PC-3 (cell line): ENCODE measurements at regions not wholly inside any gene's neighbourhood (a gene's known extent, or its start where the extent isn't known, plus 50 kb on each side); places are given as distances from the start of the nearest gene placed in this dataset.
"Not testable (repeated sequence)": the region's sequence is repeated elsewhere in the genome, so short reads cannot be mapped to it uniquely, and the experiment has no call there.

Experiments used
- ATAC-seq: fragments of 200-7000 bp; cut with Tn5 transposase; 2 replicates; pipeline ENCODE4 v1.9.1; 2020; ENCODE audit warnings: mild to moderate bottlenecking, moderate library complexity
- BruUV-seq: library from RNA; stranded (reverse); fragments of 400-500 nt; replicated peaks from 2 replicates; lab custom pipeline; 2021; lab: Mats Ljungman, UMichigan
- CTCF ChIA-PET: fragments of 300-600 bp; sonication (Branson Sonifier 250); formaldehyde crosslinking; loops from one replicate; lab custom pipeline; 2022; ENCODE audit warnings: antibody characterized with exemption; lab: Charles Lee
- POLR2A ChIA-PET: fragments of 300-600 bp; sonication (Branson Sonifier 250); formaldehyde crosslinking; loops from one replicate; lab custom pipeline; 2022; ENCODE audit warnings: antibody characterized with exemption; ENCODE audit not compliant: unreplicated experiment; lab: Charles Lee
- DNase-seq: peaks from one replicate; pipeline ENCODE4 v3.0.0-alpha.2; 2015
- H2AFZ ChIP-seq: fragments of 300-600 bp; sonication (generic); 2 replicates; pipeline ENCODE4 v1.6.0; 2016; ENCODE audit warnings: antibody characterized with exemption, low read length
- H3F3A ChIP-seq: fragments of 300-600 bp; sonication (generic); one replicate; pipeline ENCODE4 v1.6.0; 2017; ENCODE audit warnings: antibody characterized with exemption, low read length, control low read depth, mild to moderate bottlenecking; ENCODE audit not compliant: unreplicated experiment
- H3K27ac ChIP-seq: fragments of 300-600 bp; sonication (generic); 2 replicates; pipeline ENCODE4 v1.5.1; 2016; ENCODE audit warnings: mild to moderate bottlenecking, low read length
- H3K27me3 ChIP-seq: fragments of 300-600 bp; sonication (generic); 2 replicates; pipeline ENCODE4 v1.6.1; 2016; ENCODE audit warnings: low read length, mixed read lengths
- H3K36me3 ChIP-seq: fragments of 300-600 bp; sonication (generic); 2 replicates; pipeline ENCODE4 v1.6.1; 2016; ENCODE audit warnings: low read depth, mixed run types, low read length, mixed read lengths
- H3K4me1 ChIP-seq: fragments of 300-600 bp; sonication (generic); 2 replicates; pipeline ENCODE4 v1.5.1; 2016; ENCODE audit warnings: low read length; ENCODE audit not compliant: insufficient read depth
- H3K4me2 ChIP-seq: fragments of 300-600 bp; sonication (generic); 2 replicates; pipeline ENCODE4 v1.6.0; 2016; ENCODE audit warnings: low read length
- H3K4me3 ChIP-seq: fragments of 300-600 bp; sonication (generic); 2 replicates; pipeline ENCODE4 v1.5.1; 2016; ENCODE audit warnings: mild to moderate bottlenecking, low read length, mixed read lengths
- H3K79me2 ChIP-seq: fragments of 300-600 bp; sonication (generic); 2 replicates; pipeline ENCODE4 v1.6.1; 2017; ENCODE audit warnings: low read length, mixed read lengths
- H3K9ac ChIP-seq: fragments of 300-600 bp; sonication (generic); 2 replicates; pipeline ENCODE4 v1.6.0; 2016; ENCODE audit warnings: mild to moderate bottlenecking, low read length
- H3K9me2 ChIP-seq: fragments of 300-600 bp; sonication (generic); replicated peaks from 2 replicates; pipeline ENCODE4 v1.6.1; 2016; ENCODE audit warnings: mixed run types, low read length, mixed read lengths
- H3K9me3 ChIP-seq: fragments of 300-600 bp; sonication (generic); 2 replicates; pipeline ENCODE4 v1.6.1; 2016; ENCODE audit warnings: low read length, mixed read lengths
- H4K20me1 ChIP-seq: fragments of 300-600 bp; sonication (generic); 2 replicates; pipeline ENCODE4 v1.6.1; 2016; ENCODE audit warnings: low read length, mixed read lengths
- EZH2 ChIP-seq: fragments of 300-600 bp; sonication (generic); IDR thresholded peaks from one replicate; pipeline ENCODE4 v1.6.1; 2017; ENCODE audit warnings: antibody characterized with exemption, mild to moderate bottlenecking, low read length; ENCODE audit not compliant: unreplicated experiment
- EZH2phosphoT487 ChIP-seq: fragments of 300-600 bp; sonication (generic); IDR thresholded peaks from 2 replicates; pipeline ENCODE4 v1.6.1; 2018; ENCODE audit warnings: mild to moderate bottlenecking, antibody characterized with exemption, low read length, borderline replicate concordance
- intact Hi-C: fragments of 100-400 bp; cut with micrococcal nuclease; formaldehyde crosslinking; loops from 2 replicates; pipeline ENCODE4 v1.9.0; 2023
- TF ChIP-seq, protein P1 (sequence below): fragments of 300-600 bp; sonication (generic); conservative IDR thresholded peaks from 2 replicates; pipeline ENCODE4 v1.5.1; 2017; ENCODE audit warnings: antibody characterized with exemption, low read depth, mild to moderate bottlenecking, low read length

DNA sequence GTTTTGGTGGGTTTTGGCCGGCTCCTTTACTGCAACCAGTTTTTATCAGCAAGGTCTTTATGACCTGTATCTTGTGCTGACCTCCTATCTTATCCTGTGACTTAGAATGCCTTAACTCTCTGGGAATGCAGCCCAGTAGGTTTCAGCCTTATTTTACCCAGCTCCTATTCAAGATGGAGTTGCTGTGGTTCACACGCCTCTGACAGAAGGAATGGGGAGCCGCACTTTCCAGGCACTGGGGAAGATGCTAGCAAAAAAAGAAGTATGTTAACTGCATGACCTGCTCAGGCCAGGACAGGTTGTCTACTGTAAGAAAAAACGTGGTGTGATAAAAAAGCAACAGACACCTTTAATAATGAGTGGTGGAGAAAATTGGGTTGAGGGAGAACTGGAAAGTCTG lies 112.2 kb upstream of the OR9Q1 start:
- not testable (repeated sequence) for H3K4me1 ChIP-seq

DNA sequence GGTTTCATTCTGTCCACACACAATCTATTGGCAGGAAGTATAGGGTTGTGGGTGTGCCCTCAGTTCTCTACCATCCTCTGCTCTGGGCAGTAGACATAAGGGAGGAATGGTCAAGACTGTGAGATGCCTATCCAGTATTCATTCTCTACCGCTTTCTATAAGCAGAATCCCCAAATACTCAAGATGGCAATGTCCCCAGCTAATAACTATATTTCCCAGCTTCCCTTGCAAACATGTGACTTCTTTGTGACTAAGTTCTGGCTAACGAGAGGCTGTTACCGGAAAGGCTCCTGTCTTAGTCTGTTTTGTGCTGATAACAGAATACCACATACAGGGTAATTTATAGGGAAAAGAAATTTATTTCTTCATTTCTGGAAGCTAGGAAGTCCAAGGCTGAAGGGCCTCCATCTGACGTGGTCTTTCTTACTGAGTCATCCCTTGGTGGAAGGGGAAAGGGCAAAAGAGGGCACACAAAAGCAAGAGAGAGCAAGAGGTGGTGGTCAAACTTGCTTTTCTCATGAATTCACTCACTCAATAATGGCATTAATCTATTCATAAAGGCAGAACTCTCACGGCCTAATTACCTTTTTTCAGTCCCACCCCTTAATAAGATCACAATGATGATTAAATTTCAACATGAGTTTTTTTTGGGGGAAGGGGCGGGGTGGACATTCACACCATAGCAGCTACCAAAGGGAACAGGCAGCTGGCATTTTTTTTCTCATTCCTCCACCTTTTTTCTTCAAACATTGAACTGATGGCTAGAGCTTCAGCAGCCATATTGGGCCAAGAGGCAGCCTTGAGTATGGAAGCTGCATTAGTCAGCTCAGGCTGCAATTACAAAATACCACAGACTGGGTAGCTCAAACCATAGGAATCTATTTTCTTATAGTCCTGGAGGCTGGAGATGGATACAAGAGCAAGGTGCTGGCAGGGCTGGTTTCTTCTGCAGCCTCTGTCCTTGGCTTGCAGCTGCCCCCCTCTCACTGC lies 109.7 kb upstream of the OR9Q1 start:
- no peaks in the 10 kb centered on the region for H3F3A ChIP-seq
- H3K9me2 ChIP-seq: no peaks in the 10 kb centered on the region
- DNase-seq: no peak
- intact Hi-C loops: no loop called here
- H3K9ac ChIP-seq: no peak overlapping the region
- POLR2A ChIA-PET: no interaction called here
- TF ChIP-seq, protein P1, sequence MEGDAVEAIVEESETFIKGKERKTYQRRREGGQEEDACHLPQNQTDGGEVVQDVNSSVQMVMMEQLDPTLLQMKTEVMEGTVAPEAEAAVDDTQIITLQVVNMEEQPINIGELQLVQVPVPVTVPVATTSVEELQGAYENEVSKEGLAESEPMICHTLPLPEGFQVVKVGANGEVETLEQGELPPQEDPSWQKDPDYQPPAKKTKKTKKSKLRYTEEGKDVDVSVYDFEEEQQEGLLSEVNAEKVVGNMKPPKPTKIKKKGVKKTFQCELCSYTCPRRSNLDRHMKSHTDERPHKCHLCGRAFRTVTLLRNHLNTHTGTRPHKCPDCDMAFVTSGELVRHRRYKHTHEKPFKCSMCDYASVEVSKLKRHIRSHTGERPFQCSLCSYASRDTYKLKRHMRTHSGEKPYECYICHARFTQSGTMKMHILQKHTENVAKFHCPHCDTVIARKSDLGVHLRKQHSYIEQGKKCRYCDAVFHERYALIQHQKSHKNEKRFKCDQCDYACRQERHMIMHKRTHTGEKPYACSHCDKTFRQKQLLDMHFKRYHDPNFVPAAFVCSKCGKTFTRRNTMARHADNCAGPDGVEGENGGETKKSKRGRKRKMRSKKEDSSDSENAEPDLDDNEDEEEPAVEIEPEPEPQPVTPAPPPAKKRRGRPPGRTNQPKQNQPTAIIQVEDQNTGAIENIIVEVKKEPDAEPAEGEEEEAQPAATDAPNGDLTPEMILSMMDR: no peak
- no peak for TF ChIP-seq EZH2
- no peak for TF ChIP-seq EZH2phosphoT487
- H3K27ac ChIP-seq: no peak overlapping the region
- H3K4me1 ChIP-seq: no peaks in the 10 kb centered on the region
- no peak overlapping the region for H2AFZ ChIP-seq
- H3K9me3 ChIP-seq: no peaks in the 10 kb centered on the region
- no peaks in the 10 kb centered on the region for H3K79me2 ChIP-seq
- no peaks in the 10 kb centered on the region for H4K20me1 ChIP-seq
- CTCF ChIA-PET: no interaction called here
- no peaks in the 10 kb centered on the region for H3K36me3 ChIP-seq
- BruUV-seq: no TSS peak
- no peak overlapping the region for H3K4me2 ChIP-seq
- no peak for ATAC-seq
- no peaks in the 10 kb centered on the region for H3K27me3 ChIP-seq
- no peak overlapping the region for H3K4me3 ChIP-seq

More for the DNA sequence above, 112.2 kb upstream of the OR9Q1 start:
- H3K27ac ChIP-seq, H3K9me2 ChIP-seq, H3K4me3 ChIP-seq, H2AFZ ChIP-seq, ATAC-seq, H3K79me2 ChIP-seq, H3K9ac ChIP-seq, H3K36me3 ChIP-seq, H3F3A ChIP-seq, intact Hi-C loops, H3K27me3 ChIP-seq, DNase-seq, H4K20me1 ChIP-seq, CTCF ChIA-PET, POLR2A ChIA-PET, H3K4me2 ChIP-seq, H3K9me3 ChIP-seq, BruUV-seq: not testable (repeated sequence)

DNA sequence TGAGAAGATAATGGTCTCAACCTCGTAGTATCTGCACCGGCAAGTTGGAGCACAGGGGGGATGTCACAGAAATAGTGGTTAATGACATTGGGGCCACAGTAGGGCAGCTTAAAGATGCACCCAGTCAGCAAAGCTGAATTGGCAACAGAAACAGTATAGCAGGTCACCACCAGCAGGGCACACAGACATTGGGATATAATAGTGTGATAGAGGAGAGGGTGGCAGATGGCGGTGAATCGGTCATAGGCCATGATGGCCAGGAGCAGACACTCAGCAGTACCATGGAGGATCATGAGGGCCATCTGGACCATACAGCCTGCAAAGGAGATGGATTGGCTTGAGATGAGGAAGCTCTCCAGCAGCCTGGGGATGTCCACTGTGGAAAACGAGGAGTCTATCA lies 106.0 kb upstream of the OR9Q1 start:
- TF ChIP-seq, protein P1: no peak
- TF ChIP-seq EZH2phosphoT487 (no peak), EZH2 (no peak)
- Histone ChIP-seq H3K36me3 (no peaks in the 10 kb centered on the region), H3K27ac (no peak overlapping the region), H3K9me2 (no peaks in the 10 kb centered on the region), H4K20me1 (no peaks in the 10 kb centered on the region), H3K4me1 (no peaks in the 10 kb centered on the region), H3K4me3 (no peak overlapping the region), H3K4me2 (no peak overlapping the region), H3K79me2 (no peaks in the 10 kb centered on the region), H2AFZ (no peak overlapping the region), H3K9me3 (no peaks in the 10 kb centered on the region), H3K27me3 (no peaks in the 10 kb centered on the region), H3K9ac (no peak overlapping the region), H3F3A (no peaks in the 10 kb centered on the region)
- no peak for DNase-seq
- ATAC-seq: no peak
- no TSS peak for BruUV-seq
- CTCF ChIA-PET: no interaction called here
- POLR2A ChIA-PET: no interaction called here
- intact Hi-C loops: no loop called here
